HUES64 (cell line): ENCODE measurements at regions not wholly inside any gene's neighbourhood (a gene's known extent, or its start where the extent isn't known, plus 50 kb on each side); places are given as distances from the start of the nearest gene placed in this dataset.

ENCODE experiments used
- H3K27ac ChIP-seq: 2 replicates; pipeline ENCODE4 v1.7.0; 2013; ENCODE audit warnings: low read depth, low read length, inconsistent platforms
- H3K27me3 ChIP-seq: 2 replicates; pipeline ENCODE4 v1.6.1; 2013; ENCODE audit warnings: mild to moderate bottlenecking, low read length; ENCODE audit not compliant: insufficient read depth
- H3K36me3 ChIP-seq: 2 replicates; pipeline ENCODE4 v1.6.1; 2013; ENCODE audit warnings: mild to moderate bottlenecking, low read length; ENCODE audit not compliant: insufficient read depth
- H3K4me1 ChIP-seq: 2 replicates; pipeline ENCODE4 v1.6.1; 2013; ENCODE audit warnings: mild to moderate bottlenecking, low read length, moderate library complexity; ENCODE audit not compliant: insufficient read depth
- H3K4me3 ChIP-seq: 2 replicates; pipeline ENCODE4 v1.5.1; 2013; ENCODE audit warnings: mild to moderate bottlenecking, low read length, moderate library complexity
- H3K9ac ChIP-seq: 2 replicates; pipeline ENCODE4 v1.6.1; 2013; ENCODE audit warnings: mild to moderate bottlenecking, low read depth, low read length
- H3K9me3 ChIP-seq: 2 replicates; pipeline ENCODE4 v1.6.1; 2013; ENCODE audit warnings: low read depth, low read length; ENCODE audit not compliant: insufficient read depth
- WGBS: fragments of 150-250, 120-280 bp; methylation state at CpG from one replicate; pipeline ENCODE4 v1.1.7; 2013; ENCODE audit warnings: missing lambda C conversion rate; 5-methylcytosine and 5-hydroxymethylcytosine counted together

- peaks cover 10% of the 10 kb centered on the region for H3K27me3 ChIP-seq
- no peak overlapping the region for H3K9ac ChIP-seq
- 89% methylated on average over 13 of the region's 13 CpGs for WGBS
- peaks cover 18% of the 10 kb centered on the region for H3K4me1 ChIP-seq
- H3K4me3 ChIP-seq, result no peak overlapping the region
- no peak overlapping the region for H3K27ac ChIP-seq
- no peaks in the 10 kb centered on the region for H3K9me3 ChIP-seq
- H3K36me3 ChIP-seq, result no peaks in the 10 kb centered on the region
These were observed 403.8 kb downstream of the SEC14L1 start for GRCh38 chr17:77544347-77545110.

- Histone ChIP-seq H3K27me3 (no peaks in the 10 kb centered on the region), H3K36me3 (no peaks in the 10 kb centered on the region), H3K4me3 (peak overlapping the region; percentile 26), H3K9ac (peak overlapping the region; percentile 65; the same call in 1 of the 2 replicates), H3K27ac (peak overlapping the region; percentile 9; the same call in 1 of the 2 replicates), H3K9me3 (no peaks in the 10 kb centered on the region), H3K4me1 (peaks cover 8% of the 10 kb centered on the region)
- WGBS, result 11% methylated on average over 13 of the region's 13 CpGs
These were observed 406.0 kb downstream of the SEC14L1 start for GRCh38 chr17:77546772-77547241.

DNA sequence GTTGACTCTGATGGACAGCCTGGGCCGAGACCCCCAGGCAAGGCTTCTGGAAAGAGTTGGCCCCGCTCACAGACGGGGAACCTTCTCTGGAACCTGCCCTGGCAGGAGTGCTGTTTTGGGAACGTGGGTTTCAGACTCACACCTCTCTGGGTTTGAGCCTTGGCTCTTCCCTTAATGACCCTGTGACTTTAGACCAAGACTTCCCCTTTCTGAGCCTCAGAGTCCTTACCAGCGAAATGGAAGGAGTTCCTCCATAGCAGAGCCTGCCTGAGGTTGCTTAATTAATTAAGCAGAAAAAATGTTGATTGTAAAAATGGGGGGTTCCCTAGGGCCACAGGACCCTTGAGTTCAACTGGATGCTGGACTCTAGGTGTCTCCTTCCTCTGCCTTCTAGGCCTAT is 408.2 kb downstream of the SEC14L1 start:
- 96% methylated on average over 5 of the region's 5 CpGs for WGBS
- no peak overlapping the region for H3K27ac ChIP-seq
- no peak overlapping the region for H3K9ac ChIP-seq
- H3K27me3 ChIP-seq, result no peaks in the 10 kb centered on the region
- H3K4me3 ChIP-seq, result peak overlapping the region; percentile 39; the same call in 1 of the 2 replicates
- no peaks in the 10 kb centered on the region for H3K36me3 ChIP-seq
- H3K4me1 ChIP-seq, result no peaks in the 10 kb centered on the region
- H3K9me3 ChIP-seq, result no peaks in the 10 kb centered on the region

DNA sequence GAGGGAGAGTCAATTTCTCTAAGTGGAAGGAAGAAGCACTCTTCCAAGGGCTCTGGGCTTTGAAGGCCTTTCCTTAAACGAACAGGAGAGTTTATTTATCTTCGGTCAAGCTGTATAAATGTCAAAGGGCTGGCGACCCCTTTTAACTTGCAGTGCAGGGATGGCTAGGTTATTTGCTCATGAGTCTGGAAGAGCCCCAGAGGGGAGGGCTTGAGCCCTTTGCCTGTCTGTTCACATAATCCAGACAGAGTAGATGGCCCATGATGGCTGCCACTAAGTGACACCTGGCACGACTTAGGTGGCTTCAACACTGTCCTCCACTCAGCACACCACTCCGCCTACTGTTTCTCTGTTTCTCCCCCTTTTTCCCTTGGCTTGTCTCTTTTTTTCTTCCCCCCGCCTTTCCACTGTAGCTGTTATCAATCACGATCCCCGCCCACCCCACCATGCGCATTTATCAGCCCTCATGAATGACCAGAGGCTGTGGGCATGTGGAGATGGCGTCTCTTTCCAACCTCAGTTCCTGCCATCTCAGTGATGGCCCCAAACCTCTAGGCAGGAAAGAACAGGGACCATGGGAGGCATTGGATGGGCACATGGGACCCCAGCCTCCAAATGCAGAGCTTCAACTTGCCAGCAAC is 408.7 kb upstream of the TNRC6C start:
- H3K36me3 ChIP-seq, result no peaks in the 10 kb centered on the region
- no peak overlapping the region for H3K4me3 ChIP-seq
- H3K27me3 ChIP-seq, result no peaks in the 10 kb centered on the region
- no peaks in the 10 kb centered on the region for H3K4me1 ChIP-seq
- no peaks in the 10 kb centered on the region for H3K9me3 ChIP-seq
- WGBS, result 82% methylated on average over 10 of the region's 10 CpGs
- H3K9ac ChIP-seq, result no peak overlapping the region
- no peak overlapping the region for H3K27ac ChIP-seq

- no peaks in the 10 kb centered on the region for H3K36me3 ChIP-seq
- no peak overlapping the region for H3K4me3 ChIP-seq
- H3K4me1 ChIP-seq, result no peaks in the 10 kb centered on the region; the same call in 1 of the 2 replicates
- H3K9me3 ChIP-seq, result no peaks in the 10 kb centered on the region
- no peak overlapping the region for H3K27ac ChIP-seq
- no peaks in the 10 kb centered on the region for H3K27me3 ChIP-seq
- H3K9ac ChIP-seq, result no peak overlapping the region
- over 99% methylated on average over 5 of the region's 5 CpGs for WGBS
These were observed 404.9 kb upstream of the TNRC6C start for GRCh38 chr17:77553459-77554066.

- Histone ChIP-seq H3K27me3 (no peaks in the 10 kb centered on the region), H3K9ac (no peak overlapping the region)
- 95% methylated on average over 16 of the region's 16 CpGs for WGBS
These were observed 403.3 kb upstream of the TNRC6C start for GRCh38 chr17:77555121-77555591.

GRCh38 chr17:77555741-77556291 is 402.7 kb upstream of the TNRC6C start:
- Histone ChIP-seq H3K27me3 (no peaks in the 10 kb centered on the region), H3K9ac (no peak overlapping the region), H3K36me3 (no peaks in the 10 kb centered on the region), H3K4me1 (no peaks in the 10 kb centered on the region; the same call in 1 of the 2 replicates), H3K27ac (no peak overlapping the region), H3K4me3 (no peak overlapping the region), H3K9me3 (no peaks in the 10 kb centered on the region)
- WGBS, result 82% methylated on average over 11 of the region's 11 CpGs

More at GRCh38 chr17:77555121-77555591, 403.3 kb upstream of the TNRC6C start:
- Histone ChIP-seq H3K36me3 (no peaks in the 10 kb centered on the region), H3K27ac (no peak overlapping the region), H3K4me3 (no peak overlapping the region), H3K4me1 (no peaks in the 10 kb centered on the region; the same call in 1 of the 2 replicates), H3K9me3 (no peaks in the 10 kb centered on the region)

DNA sequence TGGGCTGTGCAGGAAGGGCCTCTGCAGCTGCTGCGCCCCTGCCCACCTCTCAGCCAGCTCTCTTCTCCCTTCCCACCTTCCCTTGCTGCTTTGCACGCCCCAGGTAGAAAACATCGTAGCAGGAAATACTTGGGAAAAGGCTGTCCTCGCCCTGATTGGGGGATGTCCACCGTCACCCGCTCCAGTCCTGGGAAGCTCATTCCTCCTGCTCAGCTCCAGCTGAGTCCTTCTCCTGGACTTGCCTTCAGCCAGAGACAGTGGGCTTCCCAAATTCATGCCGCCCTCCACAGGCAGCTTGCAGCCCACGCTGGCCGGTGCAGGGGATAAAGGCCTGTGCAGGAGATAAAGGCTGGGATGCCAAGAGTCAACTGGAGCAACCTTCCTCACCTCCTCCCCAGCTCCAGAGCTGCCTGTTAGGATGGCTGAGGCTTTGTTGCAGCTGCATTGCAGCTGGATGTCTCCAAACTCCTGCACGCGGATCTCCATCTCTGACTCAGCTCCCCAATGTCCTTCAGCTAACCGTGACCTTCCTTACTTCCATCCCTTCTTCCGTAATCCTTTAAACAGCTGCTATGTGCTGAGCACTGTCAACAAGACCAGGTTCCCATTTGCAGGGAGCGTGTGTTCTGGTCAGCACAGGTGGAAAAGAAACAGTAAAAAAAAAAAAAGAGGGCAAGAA is 402.0 kb upstream of the TNRC6C start:
- H3K36me3 ChIP-seq, result no peaks in the 10 kb centered on the region
- no peak overlapping the region for H3K9ac ChIP-seq
- WGBS, result 82% methylated on average over 14 of the region's 14 CpGs
- no peak overlapping the region for H3K27ac ChIP-seq
- no peak overlapping the region for H3K4me3 ChIP-seq
- no peaks in the 10 kb centered on the region for H3K27me3 ChIP-seq
- H3K9me3 ChIP-seq, result no peaks in the 10 kb centered on the region
- no peaks in the 10 kb centered on the region; the same call in 1 of the 2 replicates for H3K4me1 ChIP-seq

- Histone ChIP-seq H3K9ac (no peak overlapping the region), H3K4me1 (no peaks in the 10 kb centered on the region; the same call in 1 of the 2 replicates), H3K4me3 (no peak overlapping the region), H3K9me3 (no peaks in the 10 kb centered on the region), H3K27me3 (no peaks in the 10 kb centered on the region), H3K36me3 (no peaks in the 10 kb centered on the region), H3K27ac (no peak overlapping the region)
- 91% methylated on average over 12 of the region's 12 CpGs for WGBS
These were observed 399.5 kb upstream of the TNRC6C start for GRCh38 chr17:77558846-77559626.

DNA sequence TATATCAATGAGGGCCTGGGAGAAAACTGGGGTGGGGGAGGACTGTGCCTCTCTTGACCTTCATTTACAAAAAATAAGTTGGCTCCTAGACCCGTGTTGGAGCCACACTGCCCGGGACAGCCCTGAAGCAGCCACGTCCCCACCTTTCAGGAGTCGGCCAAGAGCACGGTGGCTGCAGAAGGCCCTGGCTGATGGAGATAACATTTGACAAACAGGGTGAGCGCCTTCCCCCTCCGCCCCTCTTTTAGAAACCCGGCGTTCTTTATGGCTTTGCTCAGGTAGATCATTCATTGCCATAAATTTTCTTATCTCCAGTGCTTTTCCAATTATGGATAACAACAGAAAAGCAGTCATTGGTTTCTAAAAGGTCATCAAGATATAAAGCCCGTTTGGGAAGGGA is 398.1 kb upstream of the TNRC6C start:
- H3K27ac ChIP-seq, result no peak overlapping the region

More for the DNA sequence above, 398.1 kb upstream of the TNRC6C start:
- WGBS, result 93% methylated on average over 10 of the region's 10 CpGs
- Histone ChIP-seq H3K4me1 (no peaks in the 10 kb centered on the region; the same call in 1 of the 2 replicates), H3K27me3 (no peaks in the 10 kb centered on the region), H3K9me3 (no peaks in the 10 kb centered on the region), H3K4me3 (no peak overlapping the region), H3K36me3 (no peaks in the 10 kb centered on the region), H3K9ac (no peak overlapping the region)
